ENCODE measurements at regions not wholly inside any gene's neighbourhood (a gene's known extent, or its start where the extent isn't known, plus 50 kb on each side); places are given as distances from the start of the nearest gene placed in this dataset.

GRCh38 chr4:13166214-13166613 lies 317.9 kb downstream of the RAB28 start:
- TF ChIP-seq CTCF (IDR thresholded peaks at IDR 0.05) (no peak), ZFX (IDR thresholded peaks at IDR 0.05; ENCODE audit: borderline replicate concordance) (no peak)
